Bronchial epithelial cell (primary cell): ENCODE measurements at regions not wholly inside any gene's neighbourhood (a gene's known extent, or its start where the extent isn't known, plus 50 kb on each side); places are given as distances from the start of the nearest gene placed in this dataset.
A peak's percentile ranks its signal among the peaks of the same experiment; 100 is the strongest.
"Not testable (repeated sequence)": the region's sequence is repeated elsewhere in the genome, so short reads cannot be mapped to it uniquely, and the experiment has no call there.

ENCODE experiments used
- DNase-seq: peaks from one replicate; pipeline ENCODE4 v3.0.0-alpha.2; 2010; ENCODE audit warnings: low read depth
- FAIRE-seq: peaks from 2 replicates; lab custom pipeline; 2011; peaks lifted over from hg19 to GRCh38; lab: Jason Lieb, UNC
- H3K27me3 ChIP-seq: 2 replicates; pipeline ENCODE4 v1.5.1; 2011; ENCODE audit warnings: low read length; ENCODE audit not compliant: control insufficient read depth, insufficient read depth
- H3K36me3 ChIP-seq: 2 replicates; pipeline ENCODE4 v1.5.1; 2011; ENCODE audit warnings: low read length; ENCODE audit not compliant: control insufficient read depth, insufficient read depth
- H3K4me3 ChIP-seq: 2 replicates; pipeline ENCODE4 v1.5.1; 2011; ENCODE audit warnings: mild to moderate bottlenecking, low read depth, low read length, control low read depth
- TF ChIP-seq, protein P1 (sequence below): IDR thresholded peaks from 2 replicates; pipeline ENCODE4 v1.5.1; 2011; ENCODE audit warnings: mild to moderate bottlenecking, moderate library complexity, low read length, control low read depth, inconsistent platforms; ENCODE audit not compliant: insufficient read depth, severe bottlenecking

DNA sequence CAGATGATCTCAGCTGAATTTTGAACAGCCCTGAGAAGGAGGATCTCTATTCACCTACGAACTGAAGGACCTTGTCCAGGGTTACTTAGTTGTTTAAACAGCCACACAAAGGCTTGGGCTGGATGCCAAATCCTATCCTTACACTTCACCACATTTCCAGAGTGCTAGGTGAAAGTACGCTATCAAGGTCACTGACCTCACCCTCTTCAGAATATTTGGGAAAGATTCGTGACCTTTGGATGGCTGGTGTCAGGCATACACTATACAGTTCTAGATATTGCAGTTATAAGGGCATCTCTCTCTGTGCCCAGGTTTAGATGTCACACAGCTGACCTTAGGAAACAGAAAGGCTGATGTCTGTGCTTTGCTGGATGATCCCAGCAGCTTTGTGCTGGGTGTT, 61.2 kb upstream of the ABLIM1 start:
- no peak for DNase-seq
- TF ChIP-seq, protein P1, sequence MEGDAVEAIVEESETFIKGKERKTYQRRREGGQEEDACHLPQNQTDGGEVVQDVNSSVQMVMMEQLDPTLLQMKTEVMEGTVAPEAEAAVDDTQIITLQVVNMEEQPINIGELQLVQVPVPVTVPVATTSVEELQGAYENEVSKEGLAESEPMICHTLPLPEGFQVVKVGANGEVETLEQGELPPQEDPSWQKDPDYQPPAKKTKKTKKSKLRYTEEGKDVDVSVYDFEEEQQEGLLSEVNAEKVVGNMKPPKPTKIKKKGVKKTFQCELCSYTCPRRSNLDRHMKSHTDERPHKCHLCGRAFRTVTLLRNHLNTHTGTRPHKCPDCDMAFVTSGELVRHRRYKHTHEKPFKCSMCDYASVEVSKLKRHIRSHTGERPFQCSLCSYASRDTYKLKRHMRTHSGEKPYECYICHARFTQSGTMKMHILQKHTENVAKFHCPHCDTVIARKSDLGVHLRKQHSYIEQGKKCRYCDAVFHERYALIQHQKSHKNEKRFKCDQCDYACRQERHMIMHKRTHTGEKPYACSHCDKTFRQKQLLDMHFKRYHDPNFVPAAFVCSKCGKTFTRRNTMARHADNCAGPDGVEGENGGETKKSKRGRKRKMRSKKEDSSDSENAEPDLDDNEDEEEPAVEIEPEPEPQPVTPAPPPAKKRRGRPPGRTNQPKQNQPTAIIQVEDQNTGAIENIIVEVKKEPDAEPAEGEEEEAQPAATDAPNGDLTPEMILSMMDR: no peak
- Histone ChIP-seq H3K4me3 (no peak overlapping the region), H3K27me3 (no peaks in the 10 kb centered on the region), H3K36me3 (no peaks in the 10 kb centered on the region)
- FAIRE-seq: no peak

DNA sequence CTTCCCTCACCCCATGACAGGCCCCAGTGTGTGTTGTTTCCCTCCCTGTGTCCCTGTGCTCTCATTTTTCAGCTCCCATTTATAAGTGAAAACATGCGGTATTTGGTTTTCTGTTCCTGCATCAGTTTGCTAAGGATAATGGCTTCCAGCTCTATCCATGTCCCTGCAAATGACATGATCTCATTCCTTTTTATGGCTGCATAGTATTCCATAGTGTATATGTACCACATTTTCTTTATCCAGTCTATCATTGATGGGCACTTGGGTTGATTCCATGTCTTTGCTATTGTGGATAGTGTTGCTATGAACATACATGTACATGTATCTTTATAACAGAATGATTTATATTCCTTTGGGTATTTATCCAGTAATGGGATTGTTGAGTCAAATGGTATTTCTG, 61.9 kb upstream of the ABLIM1 start:
- not testable (repeated sequence) for H3K27me3 ChIP-seq, FAIRE-seq, DNase-seq, H3K36me3 ChIP-seq, H3K4me3 ChIP-seq

DNA sequence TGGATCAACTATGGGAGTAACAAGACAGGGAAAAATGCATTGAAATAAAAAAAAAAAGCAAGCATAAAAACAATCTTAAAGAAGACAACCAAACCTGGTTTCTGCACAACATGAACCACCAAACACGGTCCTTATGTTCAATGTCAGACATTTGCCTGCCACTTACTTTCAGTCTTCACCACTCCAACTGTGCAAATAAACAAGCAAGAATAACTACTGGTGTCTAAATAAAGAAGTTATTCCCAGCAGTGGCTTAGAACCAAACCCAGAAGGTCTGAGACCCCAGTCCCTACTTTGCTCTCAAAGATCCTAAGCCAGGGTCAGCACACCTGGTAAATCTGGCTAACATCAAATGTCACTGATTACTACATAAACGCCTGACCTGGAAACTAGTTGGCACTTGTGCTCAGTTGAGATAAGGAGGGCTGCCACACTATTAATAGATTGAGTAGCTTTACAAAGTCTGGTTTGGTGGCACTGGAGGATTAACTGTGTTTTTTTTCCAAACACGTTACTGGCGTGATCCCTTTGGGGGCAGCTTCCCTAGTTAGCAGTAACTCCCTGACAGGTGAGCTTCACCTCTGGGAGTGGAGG, 62.7 kb upstream of the ABLIM1 start:
- TF ChIP-seq, protein P1: no peak
- FAIRE-seq: no peak
- Histone ChIP-seq H3K36me3 (no peaks in the 10 kb centered on the region), H3K27me3 (no peaks in the 10 kb centered on the region), H3K4me3 (no peak overlapping the region)
- no peak for DNase-seq

DNA sequence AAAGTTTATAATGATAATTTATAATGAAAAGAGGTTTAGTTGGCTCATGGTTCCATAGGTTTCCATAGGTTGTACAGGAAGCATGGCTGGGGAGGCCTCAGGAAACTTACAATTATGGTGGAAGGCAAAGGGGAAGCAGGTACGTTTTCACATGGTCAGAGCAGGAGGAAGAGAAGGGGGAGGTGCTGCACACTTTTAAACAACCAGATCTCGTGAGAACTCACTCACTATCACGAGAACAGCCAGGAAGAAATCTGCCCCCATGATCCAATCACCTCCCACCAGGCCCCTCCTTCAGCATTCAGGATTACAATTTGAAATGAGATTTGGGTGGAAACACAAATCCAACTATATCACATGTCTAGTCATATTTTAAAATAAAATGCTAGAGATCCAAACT, 64.1 kb upstream of the ABLIM1 start:
- FAIRE-seq, DNase-seq, H3K4me3 ChIP-seq, H3K27me3 ChIP-seq, H3K36me3 ChIP-seq: not testable (repeated sequence)

DNA sequence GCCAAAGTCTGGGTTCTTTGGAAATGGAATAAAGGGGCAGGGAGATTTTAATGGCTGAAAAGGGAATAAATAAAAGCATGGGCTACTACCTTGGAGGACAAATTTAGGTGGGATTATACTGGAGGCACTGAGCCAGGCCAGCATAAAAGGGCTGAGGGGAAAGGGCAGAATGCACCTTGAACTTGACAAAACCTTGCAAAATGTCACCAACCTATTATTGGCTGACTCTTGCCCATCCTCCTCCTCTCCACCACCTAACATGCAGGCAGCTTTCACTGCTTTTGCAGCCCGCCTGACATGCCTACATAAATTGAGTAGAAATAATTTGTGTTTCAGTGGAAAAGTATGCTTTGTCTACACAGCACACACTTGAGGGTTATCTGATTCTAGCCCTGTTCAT, 65.3 kb upstream of the ABLIM1 start:
- TF ChIP-seq, protein P1: no peak
- no peak for FAIRE-seq
- DNase-seq: no peak
- no peaks in the 10 kb centered on the region for H3K27me3 ChIP-seq
- no peak overlapping the region for H3K4me3 ChIP-seq
- no peaks in the 10 kb centered on the region for H3K36me3 ChIP-seq

DNA sequence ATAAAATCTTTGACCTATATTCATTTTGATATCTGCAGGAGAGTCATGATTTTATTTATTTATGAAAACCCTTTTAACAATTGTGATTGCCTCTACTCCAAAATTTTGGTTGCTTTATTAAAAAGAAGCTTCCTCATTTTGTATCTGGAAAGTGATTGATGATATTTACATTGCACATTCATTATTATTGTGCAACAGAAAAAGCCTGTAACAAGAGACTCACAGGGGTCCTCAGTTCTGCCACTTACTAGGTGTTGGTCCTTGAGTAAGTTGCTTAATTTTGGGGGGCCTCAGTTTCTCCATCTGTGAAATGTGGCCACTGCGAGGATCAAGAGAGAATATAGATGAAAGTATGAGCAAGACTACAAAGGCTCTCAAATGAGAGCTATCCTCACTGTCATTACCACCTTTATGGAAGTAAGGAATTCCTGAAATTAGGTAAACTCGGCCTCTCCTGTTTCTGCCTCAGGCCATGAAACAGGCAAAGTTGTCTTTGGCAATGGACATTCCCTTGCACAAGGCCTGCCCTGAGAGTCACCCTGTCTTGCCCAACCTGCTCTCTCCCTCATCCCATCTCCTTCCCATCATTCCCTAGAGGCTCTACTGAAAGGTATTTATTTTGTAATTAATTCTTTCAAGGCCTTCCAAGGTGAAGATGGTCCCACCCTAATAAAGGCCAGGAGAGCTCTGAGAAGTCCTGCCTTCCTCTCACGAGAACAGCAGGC, 66.1 kb upstream of the ABLIM1 start:
- TF ChIP-seq, protein P1: no peak
- no peaks in the 10 kb centered on the region for H3K27me3 ChIP-seq
- no peaks in the 10 kb centered on the region for H3K36me3 ChIP-seq
- FAIRE-seq (no peak), DNase-seq (peak; percentile 75)
- H3K4me3 ChIP-seq: no peak overlapping the region

DNA sequence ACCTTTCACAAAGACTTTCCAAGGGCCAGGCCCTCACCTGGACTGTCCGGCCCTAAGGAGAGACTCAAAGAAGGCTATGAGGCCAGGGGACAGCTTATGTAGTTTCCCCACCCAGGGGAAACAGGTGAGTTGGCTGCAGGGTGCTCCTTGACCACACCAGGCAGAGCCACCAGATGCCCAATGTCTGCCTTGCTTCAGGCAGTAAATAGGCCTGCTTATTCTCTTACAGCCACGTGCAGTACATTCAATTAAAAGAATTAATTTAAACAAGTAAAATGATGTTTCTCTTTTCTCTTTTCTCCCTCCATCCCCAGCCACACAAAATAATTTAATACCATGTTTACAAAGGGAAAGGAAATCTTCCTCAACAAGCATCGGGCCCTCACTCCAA, 66.6 kb upstream of the ABLIM1 start:
- H3K27me3 ChIP-seq: no peaks in the 10 kb centered on the region
- no peaks in the 10 kb centered on the region for H3K36me3 ChIP-seq
- H3K4me3 ChIP-seq: no peak overlapping the region
- TF ChIP-seq, protein P1: no peak
- no peak for FAIRE-seq
- no peak for DNase-seq
